ENCODE measurements at regions not wholly inside any gene's neighbourhood (a gene's known extent, or its start where the extent isn't known, plus 50 kb on each side); places are given as distances from the start of the nearest gene placed in this dataset.

DNA sequence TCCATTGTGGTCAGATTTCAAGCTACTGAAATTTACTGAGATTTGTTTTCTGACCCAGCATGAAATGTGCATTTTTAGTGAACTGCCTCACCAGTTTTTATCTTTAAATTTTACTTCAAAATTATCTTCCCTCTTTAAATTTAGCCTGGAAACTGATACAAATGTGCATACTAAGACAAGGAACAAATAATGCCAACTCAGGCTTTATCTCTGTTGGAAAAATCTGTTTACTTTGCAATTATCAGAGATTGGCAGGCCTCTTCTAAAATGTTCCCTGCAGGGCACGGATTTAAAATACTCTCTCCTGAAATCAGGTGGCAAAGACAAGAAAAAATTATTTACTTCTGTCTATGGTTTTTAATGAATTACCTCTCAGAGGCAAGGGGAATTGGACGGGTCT lies 151.0 kb upstream of the PTCH1 start:
- Histone ChIP-seq H3K27ac (ENCODE audit: extremely low read depth, low read depth, low read length) (no peak overlapping the region), H3K4me3 (ENCODE audit: low read depth, low read length) (no peak overlapping the region), H3K4me1 (ENCODE audit: control insufficient read depth, insufficient read depth, low read length) (peaks cover 13% of the 10 kb centered on the region), H3K9me3 (ENCODE audit: control insufficient read depth, insufficient read depth, low read depth, low read length) (no peaks in the 10 kb centered on the region), H3K36me3 (ENCODE audit: control insufficient read depth in 2 of 2, insufficient read depth in 1 of 2, low read length in 2 of 2) (no peaks in the 10 kb centered on the region)
- TF ChIP-seq, protein P1, sequence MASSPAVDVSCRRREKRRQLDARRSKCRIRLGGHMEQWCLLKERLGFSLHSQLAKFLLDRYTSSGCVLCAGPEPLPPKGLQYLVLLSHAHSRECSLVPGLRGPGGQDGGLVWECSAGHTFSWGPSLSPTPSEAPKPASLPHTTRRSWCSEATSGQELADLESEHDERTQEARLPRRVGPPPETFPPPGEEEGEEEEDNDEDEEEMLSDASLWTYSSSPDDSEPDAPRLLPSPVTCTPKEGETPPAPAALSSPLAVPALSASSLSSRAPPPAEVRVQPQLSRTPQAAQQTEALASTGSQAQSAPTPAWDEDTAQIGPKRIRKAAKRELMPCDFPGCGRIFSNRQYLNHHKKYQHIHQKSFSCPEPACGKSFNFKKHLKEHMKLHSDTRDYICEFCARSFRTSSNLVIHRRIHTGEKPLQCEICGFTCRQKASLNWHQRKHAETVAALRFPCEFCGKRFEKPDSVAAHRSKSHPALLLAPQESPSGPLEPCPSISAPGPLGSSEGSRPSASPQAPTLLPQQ (tag by site-specific recombination; IDR thresholded peaks at IDR 0.05): no peak
- TF ChIP-seq ZNF112 (tag by site-specific recombination; IDR thresholded peaks at IDR 0.05): no peak
- TF ChIP-seq PRDM6 (tag by site-specific recombination; IDR thresholded peaks at IDR 0.05): peak; percentile 24; the same call in 1 of the 2 replicates
- no peak for TF ChIP-seq ZNF391 (tag by site-specific recombination; IDR thresholded peaks at IDR 0.05; ENCODE audit: borderline replicate concordance, low read depth)
- POLR2A ChIA-PET: no interaction called here
- CTCF ChIA-PET: interaction anchor here (0.6 kb wide), 1 partner anchor 96 kb away, joined by 3 read pairs; no protein-coding TSS in a partner anchor

- Histone ChIP-seq H3K9me3 (ENCODE audit: control insufficient read depth, insufficient read depth, low read depth, low read length) (no peaks in the 10 kb centered on the region), H3K4me1 (ENCODE audit: control insufficient read depth, insufficient read depth, low read length) (peaks cover 13% of the 10 kb centered on the region), H3K27ac (ENCODE audit: extremely low read depth, low read depth, low read length) (no peak overlapping the region), H3K36me3 (ENCODE audit: control insufficient read depth in 2 of 2, insufficient read depth in 1 of 2, low read length in 2 of 2) (no peaks in the 10 kb centered on the region), H3K4me3 (ENCODE audit: low read depth, low read length) (no peak overlapping the region)
- TF ChIP-seq MEIS1 (CRISPR knock-in tag; IDR thresholded peaks at IDR 0.05; ENCODE audit: borderline replicate concordance): no peak
- TF ChIP-seq ZNF274 (IDR thresholded peaks at IDR 0.05; ENCODE audit: low read length): no peak
- no peak for TF ChIP-seq ZNF274 (tag by site-specific recombination; IDR thresholded peaks at IDR 0.05; ENCODE audit: borderline replicate concordance)
- TF ChIP-seq ZNF248 (tag by site-specific recombination; IDR thresholded peaks at IDR 0.05): no peak
- no peak for TF ChIP-seq FEZF1 (tag by site-specific recombination; IDR thresholded peaks at IDR 0.05)
- TF ChIP-seq ZBTB7A (tag by site-specific recombination; IDR thresholded peaks at IDR 0.05; ENCODE audit: low read depth): no peak
- no peak for TF ChIP-seq MZF1 (tag by site-specific recombination; IDR thresholded peaks at IDR 0.05; ENCODE audit: borderline replicate concordance)
- ChIA-PET CTCF (no interaction called here), POLR2A (no interaction called here)
Measured at GRCh38 chr9:95666785-95667155, 150.0 kb upstream of the PTCH1 start.

DNA sequence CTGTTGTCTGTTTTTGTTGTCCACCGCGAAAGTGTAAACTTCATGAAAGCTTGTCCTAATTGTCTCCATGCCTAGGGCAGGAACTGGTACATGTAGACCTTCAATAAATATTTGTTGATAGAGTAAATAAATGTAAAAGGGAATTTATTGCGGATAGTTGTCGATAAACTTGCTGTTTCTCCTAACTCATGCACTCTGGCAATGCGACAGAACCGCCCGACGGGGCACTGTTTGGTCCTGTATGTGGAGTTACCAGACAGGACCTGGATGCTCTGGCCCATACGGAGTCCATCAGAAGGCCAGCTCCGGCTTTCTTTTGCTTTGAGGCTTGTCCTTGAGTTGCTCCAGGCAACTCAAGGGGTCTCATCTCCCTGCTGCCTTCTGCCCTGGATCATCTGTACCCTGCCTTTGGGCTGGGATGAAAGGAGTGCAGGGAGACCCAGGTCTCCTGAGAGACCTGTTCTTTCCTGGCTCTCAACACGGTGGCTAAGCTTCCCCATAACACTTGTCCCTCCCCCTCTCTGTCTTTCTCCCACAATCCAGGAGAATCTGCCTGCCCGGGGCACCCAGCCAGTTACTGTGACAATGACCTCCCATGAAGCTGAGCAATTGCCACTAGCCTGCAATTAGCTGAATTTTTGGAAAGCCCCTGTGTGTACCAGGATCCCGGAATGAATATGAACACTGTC lies 149.5 kb upstream of the PTCH1 start:
- peaks cover 13% of the 10 kb centered on the region for H3K4me1 ChIP-seq (ENCODE audit: control insufficient read depth, insufficient read depth, low read length)
- TF ChIP-seq GLIS1 (tag by site-specific recombination; IDR thresholded peaks at IDR 0.05) (peak; percentile 75), SETDB1 (IDR thresholded peaks at IDR 0.05; ENCODE audit: insufficient read length, low read length) (no peak)
- no peak overlapping the region for H3K27ac ChIP-seq (ENCODE audit: extremely low read depth, low read depth, low read length)
- no peaks in the 10 kb centered on the region for H3K36me3 ChIP-seq (ENCODE audit: control insufficient read depth in 2 of 2, insufficient read depth in 1 of 2, low read length in 2 of 2)
- no peak overlapping the region for H3K4me3 ChIP-seq (ENCODE audit: low read depth, low read length)
- no peaks in the 10 kb centered on the region for H3K9me3 ChIP-seq (ENCODE audit: control insufficient read depth, insufficient read depth, low read depth, low read length)
- CTCF ChIA-PET: no interaction called here
- POLR2A ChIA-PET: no interaction called here

DNA sequence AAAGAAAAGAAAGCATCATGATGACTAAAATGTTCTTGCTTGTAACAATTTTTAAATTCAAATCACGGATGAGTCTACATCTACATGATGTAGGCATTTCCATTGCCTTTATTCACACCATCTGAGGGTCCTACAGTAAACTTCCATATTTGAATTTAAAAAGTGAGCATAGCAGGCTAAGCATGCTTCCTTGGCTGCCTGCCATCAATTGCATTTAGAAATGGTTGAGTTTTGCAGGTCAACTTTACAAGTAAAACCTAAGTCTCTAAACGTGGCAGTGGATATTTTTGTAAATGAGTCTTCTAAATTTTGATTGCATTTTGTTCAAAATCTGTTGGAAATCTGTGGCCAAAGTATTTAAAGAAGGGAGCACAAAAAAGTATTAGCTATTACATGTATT lies 136.5 kb upstream of the PTCH1 start:
- Histone ChIP-seq H3K36me3 (ENCODE audit: control insufficient read depth in 2 of 2, insufficient read depth in 1 of 2, low read length in 2 of 2) (no peaks in the 10 kb centered on the region), H3K9me3 (ENCODE audit: control insufficient read depth, insufficient read depth, low read depth, low read length) (no peaks in the 10 kb centered on the region), H3K4me1 (ENCODE audit: control insufficient read depth, insufficient read depth, low read length) (no peaks in the 10 kb centered on the region), H3K27ac (ENCODE audit: extremely low read depth, low read depth, low read length) (no peak overlapping the region), H3K4me3 (ENCODE audit: low read depth, low read length) (no peak overlapping the region)
- CTCF ChIA-PET: no interaction called here
- POLR2A ChIA-PET: no interaction called here
- TF ChIP-seq ZNF561 (tag by site-specific recombination; IDR thresholded peaks at IDR 0.05; ENCODE audit: borderline replicate concordance): no peak
- TF ChIP-seq ZNF544 (tag by site-specific recombination; IDR thresholded peaks at IDR 0.05): no peak
- no peak for TF ChIP-seq EGR2 (tag by site-specific recombination; IDR thresholded peaks at IDR 0.05; ENCODE audit: low read depth)
- no peak for TF ChIP-seq ZNF19 (tag by site-specific recombination; IDR thresholded peaks at IDR 0.05; ENCODE audit: low read depth)
- TF ChIP-seq, protein P2, sequence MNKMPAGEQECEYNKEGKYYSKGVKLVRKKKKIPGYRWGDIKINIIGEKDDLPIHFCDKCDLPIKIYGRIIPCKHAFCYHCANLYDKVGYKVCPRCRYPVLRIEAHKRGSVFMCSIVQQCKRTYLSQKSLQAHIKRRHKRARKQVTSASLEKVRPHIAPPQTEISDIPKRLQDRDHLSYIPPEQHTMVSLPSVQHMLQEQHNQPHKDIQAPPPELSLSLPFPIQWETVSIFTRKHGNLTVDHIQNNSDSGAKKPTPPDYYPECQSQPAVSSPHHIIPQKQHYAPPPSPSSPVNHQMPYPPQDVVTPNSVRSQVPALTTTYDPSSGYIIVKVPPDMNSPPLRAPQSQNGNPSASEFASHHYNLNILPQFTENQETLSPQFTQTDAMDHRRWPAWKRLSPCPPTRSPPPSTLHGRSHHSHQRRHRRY (tag by site-specific recombination; IDR thresholded peaks at IDR 0.05): no peak
- TF ChIP-seq MYNN (tag by site-specific recombination; IDR thresholded peaks at IDR 0.05; ENCODE audit: borderline replicate concordance): no peak
- no peak for TF ChIP-seq ZNF776 (tag by site-specific recombination; IDR thresholded peaks at IDR 0.05; ENCODE audit: borderline replicate concordance)
- no peak for TF ChIP-seq ZBTB21 (tag by site-specific recombination; IDR thresholded peaks at IDR 0.05)
- TF ChIP-seq ZNF404 (tag by site-specific recombination; IDR thresholded peaks at IDR 0.05): no peak
- no peak for TF ChIP-seq SP2 (tag by site-specific recombination; IDR thresholded peaks at IDR 0.05)
- TF ChIP-seq ZFP69B (tag by site-specific recombination; IDR thresholded peaks at IDR 0.05): no peak
